GM19395 (cell line): ENCODE measurements at regions not wholly inside any gene's neighbourhood (a gene's known extent, or its start where the extent isn't known, plus 50 kb on each side); places are given as distances from the start of the nearest gene placed in this dataset.
A peak's percentile ranks its signal among the peaks of the same experiment; 100 is the strongest.

ENCODE experiments used
- ATAC-seq: cut with Tn5 transposase; IDR thresholded peaks from one replicate; pipeline ENCODE4 v1.9.1; 2021; ENCODE audit warnings: mild to moderate bottlenecking, moderate library complexity; ENCODE audit not compliant: unreplicated experiment

- ATAC-seq = peak; percentile 41
These were observed 64.4 kb upstream of the BTG1 start for GRCh38 chr12:92210071-92210470.

GRCh38 chr12:92208613-92209121, 63.0 kb upstream of the BTG1 start:
- ATAC-seq = peak; percentile 83

- ATAC-seq = no peak
These were observed 61.0 kb upstream of the BTG1 start for GRCh38 chr12:92206596-92206995.

- ATAC-seq = no peak
These were observed 60.4 kb upstream of the BTG1 start for GRCh38 chr12:92206011-92206410.

GRCh38 chr12:92199819-92200576, 54.4 kb upstream of the BTG1 start:
- no peak for ATAC-seq

GRCh38 chr12:92197815-92198214, 52.2 kb upstream of the BTG1 start:
- ATAC-seq = no peak

- no peak for ATAC-seq
These were observed 50.7 kb upstream of the BTG1 start for GRCh38 chr12:92196368-92196767.
